Heart left ventricle (tissue), 16 donors: ENCODE measurements at regions not wholly inside any gene's neighbourhood (a gene's known extent, or its start where the extent isn't known, plus 50 kb on each side); places are given as distances from the start of the nearest gene placed in this dataset.

Experiments
- ATAC-seq, 4 donors: fragments of 200-7000 bp; cut with Tn5 transposase; one replicate each; pipeline ENCODE4 v1.9.1; 2020 to 2022; ENCODE audit warnings: moderate library complexity in 4 of 4, mild to moderate bottlenecking in 3 of 4, moderate number of reproducible peaks in 1 of 4
- DNase-seq, 5 donors: peaks; one replicate each; pipeline ENCODE4 v3.0.0-alpha.2; 2020
- H3K27ac ChIP-seq, 12 donors: fragments of 200-600 bp; sonication (generic) in 4 of 12; one replicate each; pipeline versions ENCODE4 v1.5.0 to v1.8.0; 2016 to 2022; ENCODE audit warnings: mild to moderate bottlenecking in 2 of 12
- H3K27me3 ChIP-seq, 9 donors: fragments of 200-600 bp; sonication (generic) in 2 of 9; one replicate each; pipeline versions ENCODE4 v1.5.1 to v1.8.0; 2016 to 2022; ENCODE audit warnings: mild to moderate bottlenecking in 3 of 9
- H3K36me3 ChIP-seq, 9 donors: fragments of 200-600 bp; sonication (generic) in 2 of 9; one replicate each; pipeline versions ENCODE4 v1.5.0 to v1.8.0; 2018 to 2022; ENCODE audit warnings: mild to moderate bottlenecking in 2 of 9
- H3K4me1 ChIP-seq, 12 donors: fragments of 200-600 bp; sonication (generic) in 4 of 12; one replicate each; pipeline versions ENCODE4 v1.5.0 to v1.8.0; 2016 to 2022; ENCODE audit warnings: mild to moderate bottlenecking in 3 of 12
- H3K4me3 ChIP-seq, 12 donors: fragments of 200-600 bp; sonication (generic) in 4 of 12; one replicate each; pipeline versions ENCODE4 v1.5.0 to v1.8.0; 2017 to 2022; ENCODE audit warnings: mild to moderate bottlenecking in 9 of 12, moderate library complexity in 4 of 12
- H3K9me3 ChIP-seq, 12 donors: fragments of 200-600 bp; sonication (generic) in 4 of 12; one replicate each; pipeline versions ENCODE4 v1.5.0 to v1.8.0; 2016 to 2022; ENCODE audit warnings: mild to moderate bottlenecking in 1 of 12
- POLR2A ChIP-seq, 2 donors: fragments of 450-650 bp; IDR thresholded peaks; one replicate each; pipeline ENCODE4 v1.6.1; 2017; ENCODE audit warnings: antibody characterized with exemption in 2 of 2, mild to moderate bottlenecking in 2 of 2, moderate library complexity in 2 of 2
- WGBS, 4 donors: extraction: QIAGEN DNeasy Blood & Tissue Kit in 2 of 4; methylation state at CpG; one replicate each; pipeline versions ENCODE4 v1.1.5 to v1.1.7; 2013 to 2018; 5-methylcytosine and 5-hydroxymethylcytosine counted together
- intact Hi-C, 10 donors: fragments of 100-400 bp; cut with DNase I; formaldehyde crosslinking; loops; one replicate each; pipeline versions ENCODE4 v1.11.1 to v1.14.2; 2022
- TF ChIP-seq, protein P1 (sequence below), 12 donors: fragments of 200-600 bp; sonication (generic) in 4 of 12; IDR thresholded peaks; one replicate each; pipeline versions ENCODE4 v1.5.0 to v1.8.0; 2018 to 2022; ENCODE audit warnings: antibody characterized with exemption in 12 of 12, mild to moderate bottlenecking in 5 of 12
- donor health status: ischemic (EF 13 %, LVEDD 7.1; RV severe dilation, severe dysfunction).
- donor health status: healthy with polysubstance abuse.
- donor health status: DM: no; HTN: yes; CAD: no.
- donor health status: DM: no; HTN: no; CAD: no.
- donor health status: ischemic (EF 25% LVEDD 6.9; RV normal size, moderate dysfunction).
- donor health status: ischemic (EF 25% LVEDD 5.7; RV mildly dilated, moderate dysfunction).
- donor health status: healthy.
- donor health status: DM: yes; HTN: yes; CAD: no.
- donor health status: ischemic (EF 35%, LVEDD 5.7; RV mildly dilated, moderate dysfunction).
- donor health status: nonischemic (EF 11% LVEDD 7.7; RV severe dilation, severe dysfunction).
- donor health status: DM: yes; HTN: yes; CAD: no.
- donor health status: PGD.
- donor health status: ischemic (EF 29% LVEDD 5.4; RV normal size, mild dysfunction).
- donor health status: nonischemic (EF 23%, LVEDD 6.1; RV moderate dilation, normal function).

DNA sequence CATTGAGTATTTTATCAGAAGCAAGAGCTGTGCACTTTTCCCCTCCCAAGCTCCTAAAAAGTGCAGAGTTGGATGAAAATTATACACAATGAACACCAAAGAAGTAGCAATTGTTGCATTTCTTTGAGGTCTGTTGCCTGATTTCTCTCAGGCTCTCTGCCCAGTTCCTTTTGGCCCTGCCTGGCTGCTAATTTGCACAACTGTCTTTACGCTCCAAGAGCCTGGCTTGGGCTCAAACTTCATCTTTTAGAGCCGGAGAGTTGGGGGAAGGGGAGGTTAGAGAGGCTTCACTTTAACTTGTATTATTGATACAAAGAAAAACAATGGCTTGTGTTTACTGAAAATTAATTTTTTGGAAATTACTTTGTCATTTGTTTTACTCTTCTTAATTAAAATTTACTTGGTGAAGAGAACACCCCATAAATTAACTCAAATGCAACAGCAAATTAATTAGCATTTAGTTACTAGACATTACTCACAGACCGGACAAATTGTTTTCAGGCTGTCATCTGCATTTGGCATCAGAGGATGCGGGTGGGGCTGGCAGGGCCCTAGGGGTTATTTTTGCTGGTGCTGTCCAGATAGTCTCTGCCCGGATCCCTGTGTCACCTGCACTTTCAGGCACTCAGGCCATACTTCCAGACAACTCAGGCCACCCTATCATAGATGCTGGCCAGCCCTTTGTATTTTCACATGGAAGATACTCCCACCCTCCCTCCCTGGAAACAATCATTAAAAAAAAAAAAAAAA, 407.3 kb downstream of the NXPE2 start:
- peak in 3 of 4 donors; percentile 37 to 77 (median 53) for ATAC-seq
- Histone ChIP-seq H3K27ac (no peak overlapping the region), H3K36me3 (no peaks in the 10 kb centered on the region), H3K4me3 (no peak overlapping the region), H3K27me3 (peaks cover 0 to 5% (median 0%) of the 10 kb centered on the region in 9 donors), H3K4me1 (peaks cover 0 to 6% (median 0%) of the 10 kb centered on the region in 12 donors), H3K9me3 (no peaks in the 10 kb centered on the region)
- DNase-seq = no peak
- TF ChIP-seq, protein P1, sequence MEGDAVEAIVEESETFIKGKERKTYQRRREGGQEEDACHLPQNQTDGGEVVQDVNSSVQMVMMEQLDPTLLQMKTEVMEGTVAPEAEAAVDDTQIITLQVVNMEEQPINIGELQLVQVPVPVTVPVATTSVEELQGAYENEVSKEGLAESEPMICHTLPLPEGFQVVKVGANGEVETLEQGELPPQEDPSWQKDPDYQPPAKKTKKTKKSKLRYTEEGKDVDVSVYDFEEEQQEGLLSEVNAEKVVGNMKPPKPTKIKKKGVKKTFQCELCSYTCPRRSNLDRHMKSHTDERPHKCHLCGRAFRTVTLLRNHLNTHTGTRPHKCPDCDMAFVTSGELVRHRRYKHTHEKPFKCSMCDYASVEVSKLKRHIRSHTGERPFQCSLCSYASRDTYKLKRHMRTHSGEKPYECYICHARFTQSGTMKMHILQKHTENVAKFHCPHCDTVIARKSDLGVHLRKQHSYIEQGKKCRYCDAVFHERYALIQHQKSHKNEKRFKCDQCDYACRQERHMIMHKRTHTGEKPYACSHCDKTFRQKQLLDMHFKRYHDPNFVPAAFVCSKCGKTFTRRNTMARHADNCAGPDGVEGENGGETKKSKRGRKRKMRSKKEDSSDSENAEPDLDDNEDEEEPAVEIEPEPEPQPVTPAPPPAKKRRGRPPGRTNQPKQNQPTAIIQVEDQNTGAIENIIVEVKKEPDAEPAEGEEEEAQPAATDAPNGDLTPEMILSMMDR (IDR thresholded peaks at IDR 0.05) = no peak
- no peak for TF ChIP-seq POLR2A (IDR thresholded peaks at IDR 0.05)
- WGBS, 4 donors = 36 to 49% (median 46%) methylated on average over 5 of the region's 5 CpGs
- intact Hi-C loops = no loop called here

DNA sequence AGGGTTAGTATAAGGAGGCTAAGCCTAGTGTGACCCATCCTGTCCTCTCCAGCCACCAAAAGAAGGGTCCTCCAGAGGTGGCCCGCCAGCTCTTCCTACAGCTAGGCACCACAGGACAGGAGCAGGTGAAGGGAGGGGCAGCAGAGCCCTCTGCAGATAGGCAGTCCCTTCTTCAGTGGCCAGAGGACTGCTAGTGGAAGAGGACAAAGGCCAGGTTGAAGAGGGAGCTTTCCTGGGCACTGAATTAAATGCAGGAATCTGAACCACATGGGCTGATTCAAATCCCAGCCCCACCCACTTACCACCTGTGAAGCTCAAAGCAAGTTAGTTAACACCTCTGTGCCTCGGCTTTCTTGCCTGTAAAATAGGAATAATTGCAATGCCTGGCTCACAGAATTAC, 409.5 kb downstream of the NXPE2 start:
- ATAC-seq (no peak), DNase-seq (no peak)
- Histone ChIP-seq H3K27me3 (peaks cover 0 to 5% (median 0%) of the 10 kb centered on the region in 9 donors), H3K4me3 (no peak overlapping the region), H3K36me3 (no peaks in the 10 kb centered on the region), H3K4me1 (peaks cover 0 to 6% (median 0%) of the 10 kb centered on the region in 12 donors), H3K27ac (no peak overlapping the region), H3K9me3 (no peaks in the 10 kb centered on the region)
- WGBS, 4 donors = 74 to 87% (median 85%) methylated on average over 2 of the region's 2 CpGs
- intact Hi-C loops = no loop called here
- TF ChIP-seq, protein P1 (IDR thresholded peaks at IDR 0.05) = no peak
- no peak for TF ChIP-seq POLR2A (IDR thresholded peaks at IDR 0.05)

DNA sequence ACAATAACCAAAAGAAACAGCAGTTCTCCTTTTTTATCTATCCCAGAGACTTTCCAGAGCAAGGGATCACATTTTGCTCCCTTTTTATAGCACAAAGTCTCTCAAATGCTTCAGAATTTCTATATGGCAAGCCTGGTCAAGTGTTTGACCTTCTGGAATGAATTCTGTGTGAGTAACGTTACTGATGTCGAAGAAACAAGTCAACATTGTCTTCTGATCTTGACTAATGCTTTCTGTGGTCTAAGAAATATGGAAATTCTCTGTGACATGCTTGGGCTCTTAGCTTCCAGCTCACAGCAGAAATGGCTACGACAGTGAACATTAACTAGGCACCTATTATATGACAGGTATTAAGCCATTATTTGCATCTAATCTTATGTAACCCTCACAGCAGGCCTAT, 411.7 kb downstream of the CADM1 start:
- H3K4me1 ChIP-seq = no peaks in the 10 kb centered on the region
- DNase-seq = no peak
- no peak overlapping the region for H3K4me3 ChIP-seq
- intact Hi-C loops = no loop called here
- ATAC-seq = no peak
- no peaks in the 10 kb centered on the region for H3K36me3 ChIP-seq
- 69 to 89% (median 77%) methylated on average over 3 of the region's 3 CpGs for WGBS, 4 donors
- TF ChIP-seq, protein P1 (IDR thresholded peaks at IDR 0.05) = no peak
- no peaks in the 10 kb centered on the region for H3K27me3 ChIP-seq
- no peaks in the 10 kb centered on the region for H3K9me3 ChIP-seq
- H3K27ac ChIP-seq = no peak overlapping the region

DNA sequence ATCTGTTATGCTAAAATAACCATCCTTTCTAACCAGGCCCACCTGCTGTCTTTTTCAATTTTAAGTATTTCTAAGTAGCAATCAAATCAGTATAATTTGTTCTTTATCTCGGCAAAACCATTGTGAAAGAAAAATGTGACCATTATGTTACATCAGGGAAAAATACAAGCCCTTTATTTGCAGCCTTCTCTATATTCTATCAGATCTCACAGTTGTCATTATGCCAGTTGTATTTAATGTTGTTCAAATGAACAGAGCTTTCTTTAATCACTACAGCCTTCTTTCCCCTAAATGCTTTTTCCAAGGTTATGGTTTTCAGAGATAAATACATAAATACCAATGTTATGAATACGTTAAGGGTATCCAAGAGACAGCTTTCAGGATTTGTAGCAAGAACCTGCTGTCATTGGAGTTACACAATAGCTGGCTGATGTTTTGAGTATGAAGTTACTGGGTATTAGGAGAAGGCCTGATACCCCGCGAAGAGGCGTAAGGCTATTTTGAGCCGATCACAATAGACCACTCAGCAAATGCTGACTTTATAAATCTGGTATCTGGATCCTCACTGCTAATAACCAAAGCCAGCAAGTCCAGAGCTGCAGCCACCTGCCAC, 406.3 kb downstream of the CADM1 start:
- no peaks in the 10 kb centered on the region for H3K9me3 ChIP-seq
- ATAC-seq (no peak), DNase-seq (no peak)
- H3K4me3 ChIP-seq = no peak overlapping the region
- no peak overlapping the region for H3K27ac ChIP-seq
- whole genome bisulfite sequencing, 4 donors = 64 to 69% (median 67%) methylated on average over 6 of the region's 6 CpGs
- peaks cover 0 to 7% (median 0%) of the 10 kb centered on the region in 9 donors for H3K27me3 ChIP-seq
- no peaks in the 10 kb centered on the region for H3K4me1 ChIP-seq
- intact Hi-C loops = no loop called here
- H3K36me3 ChIP-seq = no peaks in the 10 kb centered on the region
- TF ChIP-seq, protein P1 (IDR thresholded peaks at IDR 0.05) = no peak
- TF ChIP-seq POLR2A (IDR thresholded peaks at IDR 0.05) = no peak
